GM21367 (cell line): ENCODE measurements at regions not wholly inside any gene's neighbourhood (a gene's known extent, or its start where the extent isn't known, plus 50 kb on each side); places are given as distances from the start of the nearest gene placed in this dataset.

Source experiments
- ATAC-seq: cut with Tn5 transposase; IDR thresholded peaks from one replicate; pipeline ENCODE4 v1.9.1; 2021; ENCODE audit not compliant: unreplicated experiment

- ATAC-seq, result no peak
Observed at GRCh38 chr11:115721296-115721995, 217.2 kb upstream of the CADM1 start.

GRCh38 chr11:115720602-115721245 is 216.5 kb upstream of the CADM1 start:
- no peak for ATAC-seq

GRCh38 chr11:115718945-115719344 is 214.7 kb upstream of the CADM1 start:
- no peak for ATAC-seq

- ATAC-seq, result no peak
Observed at GRCh38 chr11:115718106-115718505, 213.9 kb upstream of the CADM1 start.

GRCh38 chr11:115716601-115717529 is 212.7 kb upstream of the CADM1 start:
- ATAC-seq, result no peak

GRCh38 chr11:115716080-115716479 is 211.9 kb upstream of the CADM1 start:
- ATAC-seq, result no peak

GRCh38 chr11:115715251-115715770 is 211.1 kb upstream of the CADM1 start:
- no peak for ATAC-seq

- no peak for ATAC-seq
Observed at GRCh38 chr11:115712296-115712695, 208.1 kb upstream of the CADM1 start.

- ATAC-seq, result no peak
Observed at GRCh38 chr11:115710980-115711379, 206.8 kb upstream of the CADM1 start.

GRCh38 chr11:115710426-115710825 is 206.2 kb upstream of the CADM1 start:
- no peak for ATAC-seq

- no peak for ATAC-seq
Observed at GRCh38 chr11:115709297-115709696, 205.1 kb upstream of the CADM1 start.

- no peak for ATAC-seq
Observed at GRCh38 chr11:115707180-115707905, 203.1 kb upstream of the CADM1 start.

GRCh38 chr11:115706626-115707135 is 202.5 kb upstream of the CADM1 start:
- ATAC-seq, result no peak

- no peak for ATAC-seq
Observed at GRCh38 chr11:115705200-115705599, 201.0 kb upstream of the CADM1 start.

- no peak for ATAC-seq
Observed at GRCh38 chr11:115700981-115701875, 197.0 kb upstream of the CADM1 start.

GRCh38 chr11:115700496-115700895 is 196.3 kb upstream of the CADM1 start:
- ATAC-seq, result no peak

- ATAC-seq, result no peak
Observed at GRCh38 chr11:115699733-115700132, 195.5 kb upstream of the CADM1 start.

- no peak for ATAC-seq
Observed at GRCh38 chr11:115699326-115699725, 195.1 kb upstream of the CADM1 start.

- no peak for ATAC-seq
Observed at GRCh38 chr11:115698243-115698642, 194.0 kb upstream of the CADM1 start.

GRCh38 chr11:115696563-115696962 is 192.3 kb upstream of the CADM1 start:
- ATAC-seq, result no peak
